ENCODE measurements at regions not wholly inside any gene's neighbourhood (a gene's known extent, or its start where the extent isn't known, plus 50 kb on each side); places are given as distances from the start of the nearest gene placed in this dataset.

DNA sequence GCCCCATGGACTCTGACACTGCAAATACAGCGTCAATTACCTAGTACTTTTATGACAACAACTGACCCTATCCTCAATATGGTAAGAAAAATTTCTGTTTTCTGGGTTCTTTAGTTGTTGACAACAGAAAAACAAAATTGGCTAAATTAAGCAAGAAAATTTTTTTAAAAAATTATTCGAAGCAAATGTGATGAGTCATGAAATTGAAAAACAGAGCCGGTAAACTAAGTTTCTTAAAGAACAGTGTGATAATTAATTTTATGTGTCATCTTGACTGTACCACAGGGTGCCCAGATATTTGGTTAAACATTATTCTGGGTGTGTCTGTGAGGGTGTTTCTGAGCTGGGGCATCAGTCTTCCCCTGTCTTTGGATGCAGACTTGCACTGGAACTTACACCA, 107.6 kb upstream of the OPRM1 start:
- TF ChIP-seq TCF12 (IDR thresholded peaks at IDR 0.05; ENCODE audit: low read depth, low read length) (no peak), POLR2AphosphoS5 (IDR thresholded peaks at IDR 0.05; ENCODE audit: low read depth, low read length) (no peak), TBP (IDR thresholded peaks at IDR 0.05; ENCODE audit: low read depth, low read length) (no peak), EP300 (IDR thresholded peaks at IDR 0.05; ENCODE audit: borderline replicate concordance in 1 of 2, low read depth in 2 of 2, low read length in 2 of 2) (no peak), POLR2A (IDR thresholded peaks at IDR 0.05; ENCODE audit: control extremely low read depth in 1 of 2, low read depth in 2 of 2, low read length in 2 of 2) (no peak), SUZ12 (IDR thresholded peaks at IDR 0.05; ENCODE audit: low read length) (no peak), CHD1 (IDR thresholded peaks at IDR 0.05; ENCODE audit: low read depth, low read length) (no peak), TAF1 (IDR thresholded peaks at IDR 0.05; ENCODE audit: low read depth, low read length) (no peak)
- TF ChIP-seq, protein P1, sequence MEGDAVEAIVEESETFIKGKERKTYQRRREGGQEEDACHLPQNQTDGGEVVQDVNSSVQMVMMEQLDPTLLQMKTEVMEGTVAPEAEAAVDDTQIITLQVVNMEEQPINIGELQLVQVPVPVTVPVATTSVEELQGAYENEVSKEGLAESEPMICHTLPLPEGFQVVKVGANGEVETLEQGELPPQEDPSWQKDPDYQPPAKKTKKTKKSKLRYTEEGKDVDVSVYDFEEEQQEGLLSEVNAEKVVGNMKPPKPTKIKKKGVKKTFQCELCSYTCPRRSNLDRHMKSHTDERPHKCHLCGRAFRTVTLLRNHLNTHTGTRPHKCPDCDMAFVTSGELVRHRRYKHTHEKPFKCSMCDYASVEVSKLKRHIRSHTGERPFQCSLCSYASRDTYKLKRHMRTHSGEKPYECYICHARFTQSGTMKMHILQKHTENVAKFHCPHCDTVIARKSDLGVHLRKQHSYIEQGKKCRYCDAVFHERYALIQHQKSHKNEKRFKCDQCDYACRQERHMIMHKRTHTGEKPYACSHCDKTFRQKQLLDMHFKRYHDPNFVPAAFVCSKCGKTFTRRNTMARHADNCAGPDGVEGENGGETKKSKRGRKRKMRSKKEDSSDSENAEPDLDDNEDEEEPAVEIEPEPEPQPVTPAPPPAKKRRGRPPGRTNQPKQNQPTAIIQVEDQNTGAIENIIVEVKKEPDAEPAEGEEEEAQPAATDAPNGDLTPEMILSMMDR (IDR thresholded peaks at IDR 0.05; ENCODE audit: control extremely low read depth in 1 of 3, insufficient read depth in 1 of 3, low read depth in 1 of 3, low read length in 3 of 3) = no peak
- TF ChIP-seq, protein P2, sequence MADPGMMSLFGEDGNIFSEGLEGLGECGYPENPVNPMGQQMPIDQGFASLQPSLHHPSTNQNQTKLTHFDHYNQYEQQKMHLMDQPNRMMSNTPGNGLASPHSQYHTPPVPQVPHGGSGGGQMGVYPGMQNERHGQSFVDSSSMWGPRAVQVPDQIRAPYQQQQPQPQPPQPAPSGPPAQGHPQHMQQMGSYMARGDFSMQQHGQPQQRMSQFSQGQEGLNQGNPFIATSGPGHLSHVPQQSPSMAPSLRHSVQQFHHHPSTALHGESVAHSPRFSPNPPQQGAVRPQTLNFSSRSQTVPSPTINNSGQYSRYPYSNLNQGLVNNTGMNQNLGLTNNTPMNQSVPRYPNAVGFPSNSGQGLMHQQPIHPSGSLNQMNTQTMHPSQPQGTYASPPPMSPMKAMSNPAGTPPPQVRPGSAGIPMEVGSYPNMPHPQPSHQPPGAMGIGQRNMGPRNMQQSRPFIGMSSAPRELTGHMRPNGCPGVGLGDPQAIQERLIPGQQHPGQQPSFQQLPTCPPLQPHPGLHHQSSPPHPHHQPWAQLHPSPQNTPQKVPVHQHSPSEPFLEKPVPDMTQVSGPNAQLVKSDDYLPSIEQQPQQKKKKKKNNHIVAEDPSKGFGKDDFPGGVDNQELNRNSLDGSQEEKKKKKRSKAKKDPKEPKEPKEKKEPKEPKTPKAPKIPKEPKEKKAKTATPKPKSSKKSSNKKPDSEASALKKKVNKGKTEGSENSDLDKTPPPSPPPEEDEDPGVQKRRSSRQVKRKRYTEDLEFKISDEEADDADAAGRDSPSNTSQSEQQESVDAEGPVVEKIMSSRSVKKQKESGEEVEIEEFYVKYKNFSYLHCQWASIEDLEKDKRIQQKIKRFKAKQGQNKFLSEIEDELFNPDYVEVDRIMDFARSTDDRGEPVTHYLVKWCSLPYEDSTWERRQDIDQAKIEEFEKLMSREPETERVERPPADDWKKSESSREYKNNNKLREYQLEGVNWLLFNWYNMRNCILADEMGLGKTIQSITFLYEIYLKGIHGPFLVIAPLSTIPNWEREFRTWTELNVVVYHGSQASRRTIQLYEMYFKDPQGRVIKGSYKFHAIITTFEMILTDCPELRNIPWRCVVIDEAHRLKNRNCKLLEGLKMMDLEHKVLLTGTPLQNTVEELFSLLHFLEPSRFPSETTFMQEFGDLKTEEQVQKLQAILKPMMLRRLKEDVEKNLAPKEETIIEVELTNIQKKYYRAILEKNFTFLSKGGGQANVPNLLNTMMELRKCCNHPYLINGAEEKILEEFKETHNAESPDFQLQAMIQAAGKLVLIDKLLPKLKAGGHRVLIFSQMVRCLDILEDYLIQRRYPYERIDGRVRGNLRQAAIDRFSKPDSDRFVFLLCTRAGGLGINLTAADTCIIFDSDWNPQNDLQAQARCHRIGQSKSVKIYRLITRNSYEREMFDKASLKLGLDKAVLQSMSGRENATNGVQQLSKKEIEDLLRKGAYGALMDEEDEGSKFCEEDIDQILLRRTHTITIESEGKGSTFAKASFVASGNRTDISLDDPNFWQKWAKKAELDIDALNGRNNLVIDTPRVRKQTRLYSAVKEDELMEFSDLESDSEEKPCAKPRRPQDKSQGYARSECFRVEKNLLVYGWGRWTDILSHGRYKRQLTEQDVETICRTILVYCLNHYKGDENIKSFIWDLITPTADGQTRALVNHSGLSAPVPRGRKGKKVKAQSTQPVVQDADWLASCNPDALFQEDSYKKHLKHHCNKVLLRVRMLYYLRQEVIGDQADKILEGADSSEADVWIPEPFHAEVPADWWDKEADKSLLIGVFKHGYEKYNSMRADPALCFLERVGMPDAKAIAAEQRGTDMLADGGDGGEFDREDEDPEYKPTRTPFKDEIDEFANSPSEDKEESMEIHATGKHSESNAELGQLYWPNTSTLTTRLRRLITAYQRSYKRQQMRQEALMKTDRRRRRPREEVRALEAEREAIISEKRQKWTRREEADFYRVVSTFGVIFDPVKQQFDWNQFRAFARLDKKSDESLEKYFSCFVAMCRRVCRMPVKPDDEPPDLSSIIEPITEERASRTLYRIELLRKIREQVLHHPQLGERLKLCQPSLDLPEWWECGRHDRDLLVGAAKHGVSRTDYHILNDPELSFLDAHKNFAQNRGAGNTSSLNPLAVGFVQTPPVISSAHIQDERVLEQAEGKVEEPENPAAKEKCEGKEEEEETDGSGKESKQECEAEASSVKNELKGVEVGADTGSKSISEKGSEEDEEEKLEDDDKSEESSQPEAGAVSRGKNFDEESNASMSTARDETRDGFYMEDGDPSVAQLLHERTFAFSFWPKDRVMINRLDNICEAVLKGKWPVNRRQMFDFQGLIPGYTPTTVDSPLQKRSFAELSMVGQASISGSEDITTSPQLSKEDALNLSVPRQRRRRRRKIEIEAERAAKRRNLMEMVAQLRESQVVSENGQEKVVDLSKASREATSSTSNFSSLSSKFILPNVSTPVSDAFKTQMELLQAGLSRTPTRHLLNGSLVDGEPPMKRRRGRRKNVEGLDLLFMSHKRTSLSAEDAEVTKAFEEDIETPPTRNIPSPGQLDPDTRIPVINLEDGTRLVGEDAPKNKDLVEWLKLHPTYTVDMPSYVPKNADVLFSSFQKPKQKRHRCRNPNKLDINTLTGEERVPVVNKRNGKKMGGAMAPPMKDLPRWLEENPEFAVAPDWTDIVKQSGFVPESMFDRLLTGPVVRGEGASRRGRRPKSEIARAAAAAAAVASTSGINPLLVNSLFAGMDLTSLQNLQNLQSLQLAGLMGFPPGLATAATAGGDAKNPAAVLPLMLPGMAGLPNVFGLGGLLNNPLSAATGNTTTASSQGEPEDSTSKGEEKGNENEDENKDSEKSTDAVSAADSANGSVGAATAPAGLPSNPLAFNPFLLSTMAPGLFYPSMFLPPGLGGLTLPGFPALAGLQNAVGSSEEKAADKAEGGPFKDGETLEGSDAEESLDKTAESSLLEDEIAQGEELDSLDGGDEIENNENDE (IDR thresholded peaks at IDR 0.05; ENCODE audit: insufficient replicate concordance, low read length) = no peak
